OCI-LY3 (cell line): ENCODE measurements at regions not wholly inside any gene's neighbourhood (a gene's known extent, or its start where the extent isn't known, plus 50 kb on each side); places are given as distances from the start of the nearest gene placed in this dataset.

Experiments
- CTCF ChIP-seq: fragments of 200-600, 300-600 bp; sonication (generic); IDR thresholded peaks from 2 replicates; pipeline ENCODE4 v1.5.1; 2014; ENCODE audit warnings: antibody characterized with exemption, low read length, low read depth
- EZH2phosphoT487 ChIP-seq: fragments of 200-600 bp; shearing (Covaris generic); IDR thresholded peaks from 2 replicates; pipeline ENCODE4 v1.6.1; 2018; ENCODE audit warnings: antibody characterized with exemption, mixed run types, low read depth

DNA sequence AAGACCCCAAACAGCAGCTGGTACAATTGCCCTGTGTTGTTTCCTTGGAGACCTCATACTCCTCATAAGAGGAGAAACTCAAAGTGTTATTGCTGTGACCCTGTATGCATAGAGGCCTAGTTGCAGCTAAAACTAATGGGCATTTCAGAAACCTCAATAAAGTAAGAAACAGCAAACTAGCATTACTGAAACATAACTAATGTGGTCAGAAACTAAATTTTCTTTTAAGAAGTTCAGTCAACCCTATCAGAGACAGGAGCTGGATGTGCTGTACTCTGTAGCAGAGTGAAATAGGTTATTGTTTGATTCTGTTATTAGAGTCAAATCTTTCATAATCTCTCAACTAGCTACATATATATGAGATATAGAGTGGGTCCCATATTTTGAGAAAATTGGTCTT is 257.5 kb upstream of the IRS4 start:
- TF ChIP-seq CTCF (no peak), EZH2phosphoT487 (no peak)
